ENCODE measurements at regions not wholly inside any gene's neighbourhood (a gene's known extent, or its start where the extent isn't known, plus 50 kb on each side); places are given as distances from the start of the nearest gene placed in this dataset.

DNA sequence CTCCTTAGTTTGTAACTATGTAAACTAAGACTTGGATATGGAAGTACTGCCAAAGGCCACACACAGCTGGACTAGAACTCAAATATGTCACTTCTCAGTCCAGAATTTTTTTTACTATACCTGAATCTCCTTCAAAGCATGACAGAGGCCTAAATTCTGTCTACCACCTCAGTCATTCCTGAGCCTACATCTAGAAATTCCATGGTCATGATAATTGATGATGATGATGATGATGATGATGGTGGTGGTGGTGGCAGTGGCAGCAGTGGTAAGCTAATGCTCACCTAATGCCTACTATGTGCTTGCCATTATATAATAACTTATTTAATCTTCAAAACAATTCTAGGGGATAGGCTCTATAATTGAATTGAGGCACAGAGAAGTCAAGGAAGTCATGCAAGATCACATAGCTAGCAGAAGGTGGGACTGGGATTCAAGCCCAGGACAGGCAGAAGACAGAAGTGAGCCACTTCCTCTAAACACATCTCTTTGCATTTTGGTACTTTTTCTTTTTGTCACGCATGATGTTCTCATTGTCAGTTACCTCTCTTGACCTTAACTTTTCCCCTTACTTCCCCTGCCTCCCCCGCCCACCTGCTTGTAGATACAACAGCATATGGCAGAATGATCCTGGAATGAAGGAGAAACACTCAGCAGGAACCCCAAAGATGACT lies 539.3 kb downstream of the TNS1 start:
- TF ChIP-seq, protein P1, sequence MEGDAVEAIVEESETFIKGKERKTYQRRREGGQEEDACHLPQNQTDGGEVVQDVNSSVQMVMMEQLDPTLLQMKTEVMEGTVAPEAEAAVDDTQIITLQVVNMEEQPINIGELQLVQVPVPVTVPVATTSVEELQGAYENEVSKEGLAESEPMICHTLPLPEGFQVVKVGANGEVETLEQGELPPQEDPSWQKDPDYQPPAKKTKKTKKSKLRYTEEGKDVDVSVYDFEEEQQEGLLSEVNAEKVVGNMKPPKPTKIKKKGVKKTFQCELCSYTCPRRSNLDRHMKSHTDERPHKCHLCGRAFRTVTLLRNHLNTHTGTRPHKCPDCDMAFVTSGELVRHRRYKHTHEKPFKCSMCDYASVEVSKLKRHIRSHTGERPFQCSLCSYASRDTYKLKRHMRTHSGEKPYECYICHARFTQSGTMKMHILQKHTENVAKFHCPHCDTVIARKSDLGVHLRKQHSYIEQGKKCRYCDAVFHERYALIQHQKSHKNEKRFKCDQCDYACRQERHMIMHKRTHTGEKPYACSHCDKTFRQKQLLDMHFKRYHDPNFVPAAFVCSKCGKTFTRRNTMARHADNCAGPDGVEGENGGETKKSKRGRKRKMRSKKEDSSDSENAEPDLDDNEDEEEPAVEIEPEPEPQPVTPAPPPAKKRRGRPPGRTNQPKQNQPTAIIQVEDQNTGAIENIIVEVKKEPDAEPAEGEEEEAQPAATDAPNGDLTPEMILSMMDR (IDR thresholded peaks at IDR 0.05), result no peak
- no peak for TF ChIP-seq GABPA (IDR thresholded peaks at IDR 0.05; ENCODE audit: low read depth)
